ENCODE measurements at regions not wholly inside any gene's neighbourhood (a gene's known extent, or its start where the extent isn't known, plus 50 kb on each side); places are given as distances from the start of the nearest gene placed in this dataset.
A peak's percentile ranks its signal among the peaks of the same experiment; 100 is the strongest.

- H3K36me3 ChIP-seq (ENCODE audit: control insufficient read depth, insufficient read depth, low read length), result no peaks in the 10 kb centered on the region
- H3K4me3 ChIP-seq (ENCODE audit: low read depth, low read length), result no peak overlapping the region
- DNase-seq (ENCODE audit: low read depth) (peak; percentile 81), FAIRE-seq (no peak)
- TF ChIP-seq CTCF (IDR thresholded peaks at IDR 0.05; ENCODE audit: insufficient read depth, low read length, severe bottlenecking), result no peak
- no peaks in the 10 kb centered on the region for H3K27me3 ChIP-seq (ENCODE audit: control insufficient read depth, insufficient read depth, low read length)
Measured at GRCh38 chr3:56923526-56924224, 121.9 kb upstream of the ARHGEF3 start.

- no peak for FAIRE-seq
- Histone ChIP-seq H3K4me3 (ENCODE audit: low read depth, low read length) (no peak overlapping the region), H3K36me3 (ENCODE audit: control insufficient read depth, insufficient read depth, low read length) (no peaks in the 10 kb centered on the region), H3K27me3 (ENCODE audit: control insufficient read depth, insufficient read depth, low read length) (no peaks in the 10 kb centered on the region)
- DNase-seq (ENCODE audit: low read depth), result no peak
- no peak for TF ChIP-seq CTCF (IDR thresholded peaks at IDR 0.05; ENCODE audit: insufficient read depth, low read length, severe bottlenecking)
Measured at GRCh38 chr3:56921573-56922453, 120.1 kb upstream of the ARHGEF3 start.

GRCh38 chr3:56919797-56920195, 118.0 kb upstream of the ARHGEF3 start:
- Histone ChIP-seq H3K36me3 (ENCODE audit: control insufficient read depth, insufficient read depth, low read length) (no peaks in the 10 kb centered on the region), H3K27me3 (ENCODE audit: control insufficient read depth, insufficient read depth, low read length) (no peaks in the 10 kb centered on the region), H3K4me3 (ENCODE audit: low read depth, low read length) (no peak overlapping the region)
- DNase-seq (ENCODE audit: low read depth) (no peak), FAIRE-seq (no peak)
- no peak for TF ChIP-seq CTCF (IDR thresholded peaks at IDR 0.05; ENCODE audit: insufficient read depth, low read length, severe bottlenecking)

GRCh38 chr3:56919137-56919796, 117.5 kb upstream of the ARHGEF3 start:
- DNase-seq (ENCODE audit: low read depth) (no peak), FAIRE-seq (no peak)
- Histone ChIP-seq H3K36me3 (ENCODE audit: control insufficient read depth, insufficient read depth, low read length) (no peaks in the 10 kb centered on the region), H3K27me3 (ENCODE audit: control insufficient read depth, insufficient read depth, low read length) (no peaks in the 10 kb centered on the region), H3K4me3 (ENCODE audit: low read depth, low read length) (no peak overlapping the region)
- no peak for TF ChIP-seq CTCF (IDR thresholded peaks at IDR 0.05; ENCODE audit: insufficient read depth, low read length, severe bottlenecking)

GRCh38 chr3:56918111-56918568, 116.4 kb upstream of the ARHGEF3 start:
- DNase-seq (ENCODE audit: low read depth), result peak; percentile 48
- Histone ChIP-seq H3K27me3 (ENCODE audit: control insufficient read depth, insufficient read depth, low read length) (no peaks in the 10 kb centered on the region), H3K4me3 (ENCODE audit: low read depth, low read length) (no peak overlapping the region), H3K36me3 (ENCODE audit: control insufficient read depth, insufficient read depth, low read length) (no peaks in the 10 kb centered on the region)
- TF ChIP-seq CTCF (IDR thresholded peaks at IDR 0.05; ENCODE audit: insufficient read depth, low read length, severe bottlenecking), result no peak
- FAIRE-seq, result no peak
